IPS DF 6.9 (cell line): ENCODE measurements at regions not wholly inside any gene's neighbourhood (a gene's known extent, or its start where the extent isn't known, plus 50 kb on each side); places are given as distances from the start of the nearest gene placed in this dataset.
A peak's percentile ranks its signal among the peaks of the same experiment; 100 is the strongest.

Source experiments
- DNase-seq: peaks from one replicate; pipeline ENCODE4 v3.0.0-alpha.2; 2013; ENCODE audit warnings: low read depth, low spot score
- H3K27ac ChIP-seq: one replicate; pipeline ENCODE4 v1.5.1; 2013; ENCODE audit warnings: low read length, control low read depth
- H3K27me3 ChIP-seq: 2 replicates; pipeline ENCODE4 v1.6.1; 2013; ENCODE audit warnings: mild to moderate bottlenecking, low read length; ENCODE audit not compliant: control insufficient read depth, insufficient read depth
- H3K36me3 ChIP-seq: 2 replicates; pipeline ENCODE4 v1.6.1; 2013; ENCODE audit warnings: low read length; ENCODE audit not compliant: control insufficient read depth, insufficient read depth
- H3K4me1 ChIP-seq: 2 replicates; pipeline ENCODE4 v1.6.1; 2013; ENCODE audit warnings: low read length; ENCODE audit not compliant: control insufficient read depth, insufficient read depth
- H3K4me3 ChIP-seq: 2 replicates; pipeline ENCODE4 v1.5.1; 2013; ENCODE audit warnings: mild to moderate bottlenecking, low read length
- H3K9me3 ChIP-seq: 2 replicates; pipeline ENCODE4 v1.6.1; 2013; ENCODE audit warnings: low read length, inconsistent platforms; ENCODE audit not compliant: control insufficient read depth, insufficient read depth
- WGBS: extraction: QIAGEN DNeasy Blood & Tissue Kit; methylation state at CpG from one replicate; pipeline ENCODE4 v1.1.7; 2013; ENCODE audit warnings: mixed read lengths, missing lambda C conversion rate; ENCODE audit not compliant: insufficient read length, insufficient coverage; 5-methylcytosine and 5-hydroxymethylcytosine counted together

GRCh38 chr21:16592381-16592780 lies 862.6 kb downstream of the USP25 start:
- Histone ChIP-seq H3K4me3 (no peak overlapping the region), H3K4me1 (0 out of 2 replicates have a peak, but pooled peaks cover 1% of the 10 kb centered on the region), H3K36me3 (no peaks in the 10 kb centered on the region), H3K27me3 (no peaks in the 10 kb centered on the region), H3K27ac (no peak overlapping the region), H3K9me3 (no peaks in the 10 kb centered on the region)
- DNase-seq = no peak
- WGBS = no CpG with 5 or more reads among the region's 5 CpGs

GRCh38 chr21:16594191-16594590 lies 864.4 kb downstream of the USP25 start:
- Histone ChIP-seq H3K9me3 (no peaks in the 10 kb centered on the region), H3K4me1 (no peaks in the 10 kb centered on the region), H3K27ac (no peak overlapping the region), H3K27me3 (no peaks in the 10 kb centered on the region), H3K4me3 (no peak overlapping the region), H3K36me3 (no peaks in the 10 kb centered on the region)
- WGBS = no CpG with 5 or more reads among the region's 1 CpG
- DNase-seq = no peak

GRCh38 chr21:16596369-16596768 lies 866.6 kb downstream of the USP25 start:
- Histone ChIP-seq H3K27ac (no peak overlapping the region), H3K4me1 (no peaks in the 10 kb centered on the region), H3K4me3 (no peak overlapping the region), H3K27me3 (no peaks in the 10 kb centered on the region), H3K36me3 (no peaks in the 10 kb centered on the region), H3K9me3 (no peaks in the 10 kb centered on the region)
- WGBS = no CpG with 5 or more reads among the region's 4 CpGs
- no peak for DNase-seq

GRCh38 chr21:16597753-16598152 lies 868.0 kb downstream of the USP25 start:
- Histone ChIP-seq H3K36me3 (no peaks in the 10 kb centered on the region), H3K9me3 (no peaks in the 10 kb centered on the region), H3K4me1 (no peaks in the 10 kb centered on the region), H3K4me3 (no peak overlapping the region), H3K27me3 (no peaks in the 10 kb centered on the region), H3K27ac (no peak overlapping the region)
- WGBS = no CpG with 5 or more reads among the region's 7 CpGs
- DNase-seq = no peak

- no peaks in the 10 kb centered on the region for H3K4me1 ChIP-seq
- no peak overlapping the region for H3K4me3 ChIP-seq
- H3K27me3 ChIP-seq = no peaks in the 10 kb centered on the region
- H3K9me3 ChIP-seq = no peaks in the 10 kb centered on the region
- H3K27ac ChIP-seq = no peak overlapping the region
- no peaks in the 10 kb centered on the region for H3K36me3 ChIP-seq
- no peak for DNase-seq
- no CpG with 5 or more reads among the region's 5 CpGs for WGBS
Observed at GRCh38 chr21:16605597-16605996, 875.8 kb downstream of the USP25 start.

GRCh38 chr21:16606271-16606670 lies 876.5 kb downstream of the USP25 start:
- Histone ChIP-seq H3K9me3 (no peaks in the 10 kb centered on the region), H3K27ac (no peak overlapping the region), H3K4me3 (no peak overlapping the region), H3K27me3 (no peaks in the 10 kb centered on the region), H3K4me1 (no peaks in the 10 kb centered on the region), H3K36me3 (no peaks in the 10 kb centered on the region)
- no CpG with 5 or more reads among the region's 1 CpG for WGBS
- no peak for DNase-seq

GRCh38 chr21:16608209-16608830 lies 878.5 kb downstream of the USP25 start:
- no peaks in the 10 kb centered on the region for H3K4me1 ChIP-seq

GRCh38 chr21:16619281-16619680 lies 889.5 kb downstream of the USP25 start:
- Histone ChIP-seq H3K27me3 (no peaks in the 10 kb centered on the region), H3K9me3 (no peaks in the 10 kb centered on the region), H3K36me3 (no peaks in the 10 kb centered on the region), H3K4me3 (no peak overlapping the region), H3K27ac (no peak overlapping the region), H3K4me1 (no peaks in the 10 kb centered on the region)
- DNase-seq = no peak
- no CpG with 5 or more reads among the region's 2 CpGs for WGBS

More at GRCh38 chr21:16608209-16608830, 878.5 kb downstream of the USP25 start:
- Histone ChIP-seq H3K4me3 (no peak overlapping the region), H3K27ac (no peak overlapping the region), H3K9me3 (no peaks in the 10 kb centered on the region), H3K27me3 (no peaks in the 10 kb centered on the region), H3K36me3 (no peaks in the 10 kb centered on the region)
- peak; percentile 39 for DNase-seq
- no CpG with 5 or more reads among the region's 3 CpGs for WGBS

GRCh38 chr21:16620786-16621320 lies 891.1 kb downstream of the USP25 start:
- H3K4me1 ChIP-seq = no peaks in the 10 kb centered on the region
- WGBS = no CpG with 5 or more reads among the region's 1 CpG
- H3K36me3 ChIP-seq = no peaks in the 10 kb centered on the region
- no peak overlapping the region for H3K4me3 ChIP-seq
- H3K9me3 ChIP-seq = no peaks in the 10 kb centered on the region
- DNase-seq = no peak
- no peaks in the 10 kb centered on the region for H3K27me3 ChIP-seq
- H3K27ac ChIP-seq = no peak overlapping the region

GRCh38 chr21:16624479-16625118 lies 888.2 kb upstream of the CXADR start:
- Histone ChIP-seq H3K27ac (no peak overlapping the region), H3K36me3 (no peaks in the 10 kb centered on the region), H3K4me1 (no peaks in the 10 kb centered on the region), H3K4me3 (no peak overlapping the region), H3K9me3 (no peaks in the 10 kb centered on the region), H3K27me3 (no peaks in the 10 kb centered on the region)
- WGBS = no CpG with 5 or more reads among the region's 5 CpGs
- DNase-seq = no peak

- WGBS = no CpG with 5 or more reads among the region's 1 CpG
- H3K9me3 ChIP-seq = no peaks in the 10 kb centered on the region
Observed at GRCh38 chr21:16625491-16625890, 887.4 kb upstream of the CXADR start.

More at GRCh38 chr21:16625491-16625890, 887.4 kb upstream of the CXADR start:
- H3K27ac ChIP-seq = no peak overlapping the region
- H3K36me3 ChIP-seq = no peaks in the 10 kb centered on the region
- DNase-seq = no peak
- H3K4me1 ChIP-seq = no peaks in the 10 kb centered on the region
- H3K27me3 ChIP-seq = no peaks in the 10 kb centered on the region
- H3K4me3 ChIP-seq = no peak overlapping the region
